GM19025 (cell line): ENCODE measurements at regions not wholly inside any gene's neighbourhood (a gene's known extent, or its start where the extent isn't known, plus 50 kb on each side); places are given as distances from the start of the nearest gene placed in this dataset.
A peak's percentile ranks its signal among the peaks of the same experiment; 100 is the strongest.
"Not testable (repeated sequence)": the region's sequence is repeated elsewhere in the genome, so short reads cannot be mapped to it uniquely, and the experiment has no call there.

Experiments used
- ATAC-seq: cut with Tn5 transposase; IDR thresholded peaks from one replicate; pipeline ENCODE4 v1.9.1; 2021; ENCODE audit warnings: mild to moderate bottlenecking, low read depth, moderate library complexity; ENCODE audit not compliant: unreplicated experiment

GRCh38 chr7:106386958-106387357 is 102.2 kb upstream of the NAMPT start:
- ATAC-seq = no peak

GRCh38 chr7:106384373-106384772 is 99.6 kb upstream of the NAMPT start:
- no peak for ATAC-seq

- no peak for ATAC-seq
Observed at GRCh38 chr7:106382929-106383328, 98.1 kb upstream of the NAMPT start.

- ATAC-seq = no peak
Observed at GRCh38 chr7:106382129-106382528, 97.3 kb upstream of the NAMPT start.

GRCh38 chr7:106381252-106381651 is 96.5 kb upstream of the NAMPT start:
- no peak for ATAC-seq

- no peak for ATAC-seq
Observed at GRCh38 chr7:106377847-106378361, 93.1 kb upstream of the NAMPT start.

- no peak for ATAC-seq
Observed at GRCh38 chr7:106376026-106376799, 91.4 kb upstream of the NAMPT start.

- ATAC-seq = no peak
Observed at GRCh38 chr7:106375499-106375898, 90.7 kb upstream of the NAMPT start.

- ATAC-seq = no peak
Observed at GRCh38 chr7:106374437-106374836, 89.7 kb upstream of the NAMPT start.

- ATAC-seq = no peak
Observed at GRCh38 chr7:106372595-106373318, 88.0 kb upstream of the NAMPT start.

GRCh38 chr7:106372126-106372525 is 87.3 kb upstream of the NAMPT start:
- no peak for ATAC-seq

- ATAC-seq = no peak
Observed at GRCh38 chr7:106371629-106372028, 86.8 kb upstream of the NAMPT start.

- ATAC-seq = no peak
Observed at GRCh38 chr7:106370542-106370941, 85.8 kb upstream of the NAMPT start.

GRCh38 chr7:106369816-106370215 is 85.0 kb upstream of the NAMPT start:
- no peak for ATAC-seq

GRCh38 chr7:106369352-106369751 is 84.6 kb upstream of the NAMPT start:
- no peak for ATAC-seq

- no peak for ATAC-seq
Observed at GRCh38 chr7:106367664-106368063, 82.9 kb upstream of the NAMPT start.

- no peak for ATAC-seq
Observed at GRCh38 chr7:106367018-106367420, 82.2 kb upstream of the NAMPT start.

- ATAC-seq = peak; percentile 77
Observed at GRCh38 chr7:106365252-106366005, 80.6 kb upstream of the NAMPT start.

GRCh38 chr7:106362507-106362906 is 77.7 kb upstream of the NAMPT start:
- ATAC-seq = not testable (repeated sequence)

- ATAC-seq = peak; percentile 89
Observed at GRCh38 chr7:106358103-106358663, 73.4 kb upstream of the NAMPT start.

GRCh38 chr7:106357675-106358074 is 72.9 kb upstream of the NAMPT start:
- no peak for ATAC-seq
